Dermis blood vessel endothelial cell (primary cell): ENCODE measurements at regions not wholly inside any gene's neighbourhood (a gene's known extent, or its start where the extent isn't known, plus 50 kb on each side); places are given as distances from the start of the nearest gene placed in this dataset.

ENCODE experiments used
- DNase-seq: peaks from one replicate; pipeline ENCODE4 v3.0.0; 2010

GRCh38 chr9:81108821-81109220 lies 580.5 kb downstream of the TLE1 start:
- DNase-seq, result no peak

- no peak for DNase-seq
These were observed 581.0 kb downstream of the TLE1 start for GRCh38 chr9:81108391-81108790.

GRCh38 chr9:81103597-81104471 lies 585.5 kb downstream of the TLE1 start:
- no peak for DNase-seq

GRCh38 chr9:81097131-81097847 lies 592.1 kb downstream of the TLE1 start:
- DNase-seq, result no peak

- no peak for DNase-seq
These were observed 592.7 kb downstream of the TLE1 start for GRCh38 chr9:81096625-81097024.

GRCh38 chr9:81092057-81092456 lies 597.3 kb downstream of the TLE1 start:
- no peak for DNase-seq

- no peak for DNase-seq
These were observed 601.0 kb downstream of the TLE1 start for GRCh38 chr9:81088341-81088740.

- DNase-seq, result no peak
These were observed 602.9 kb downstream of the TLE1 start for GRCh38 chr9:81086416-81086815.

- DNase-seq, result no peak
These were observed 605.4 kb downstream of the TLE1 start for GRCh38 chr9:81083854-81084512.

- no peak for DNase-seq
These were observed 606.3 kb downstream of the TLE1 start for GRCh38 chr9:81083067-81083466.

GRCh38 chr9:81082221-81082620 lies 607.1 kb downstream of the TLE1 start:
- DNase-seq, result no peak

- DNase-seq, result no peak
These were observed 608.4 kb downstream of the TLE1 start for GRCh38 chr9:81080900-81081299.

GRCh38 chr9:81080185-81080584 lies 609.2 kb downstream of the TLE1 start:
- no peak for DNase-seq

GRCh38 chr9:81079055-81079454 lies 610.3 kb downstream of the TLE1 start:
- no peak for DNase-seq

- DNase-seq, result no peak
These were observed 610.8 kb downstream of the TLE1 start for GRCh38 chr9:81078555-81078954.

GRCh38 chr9:81077572-81077971 lies 611.8 kb downstream of the TLE1 start:
- no peak for DNase-seq

- no peak for DNase-seq
These were observed 613.2 kb downstream of the TLE1 start for GRCh38 chr9:81076131-81076530.

- no peak for DNase-seq
These were observed 615.1 kb downstream of the TLE1 start for GRCh38 chr9:81074221-81074620.

- DNase-seq, result no peak
These were observed 615.5 kb downstream of the TLE1 start for GRCh38 chr9:81073821-81074220.

GRCh38 chr9:81072758-81073157 lies 616.6 kb downstream of the TLE1 start:
- no peak for DNase-seq

- no peak for DNase-seq
These were observed 618.2 kb downstream of the TLE1 start for GRCh38 chr9:81071108-81071507.

GRCh38 chr9:81070689-81071088 lies 618.7 kb downstream of the TLE1 start:
- no peak for DNase-seq

- no peak for DNase-seq
These were observed 619.4 kb downstream of the TLE1 start for GRCh38 chr9:81069923-81070322.
